Lower leg skin (tissue), 3 donors: ENCODE measurements at regions not wholly inside any gene's neighbourhood (a gene's known extent, or its start where the extent isn't known, plus 50 kb on each side); places are given as distances from the start of the nearest gene placed in this dataset.

Experiments
- POLR2A ChIP-seq, 2 donors: fragments of 450-650 bp; IDR thresholded peaks; one replicate each; pipeline ENCODE4 v1.6.1; 2016 to 2017; ENCODE audit warnings: antibody characterized with exemption in 2 of 2, mild to moderate bottlenecking in 1 of 2, moderate library complexity in 1 of 2
- TF ChIP-seq, protein P1 (sequence below), 3 donors: fragments of 450-650 bp; IDR thresholded peaks; one replicate each; pipeline ENCODE4 v1.5.1; 2016; ENCODE audit warnings: antibody characterized with exemption in 3 of 3, mild to moderate bottlenecking in 3 of 3, moderate library complexity in 2 of 3

DNA sequence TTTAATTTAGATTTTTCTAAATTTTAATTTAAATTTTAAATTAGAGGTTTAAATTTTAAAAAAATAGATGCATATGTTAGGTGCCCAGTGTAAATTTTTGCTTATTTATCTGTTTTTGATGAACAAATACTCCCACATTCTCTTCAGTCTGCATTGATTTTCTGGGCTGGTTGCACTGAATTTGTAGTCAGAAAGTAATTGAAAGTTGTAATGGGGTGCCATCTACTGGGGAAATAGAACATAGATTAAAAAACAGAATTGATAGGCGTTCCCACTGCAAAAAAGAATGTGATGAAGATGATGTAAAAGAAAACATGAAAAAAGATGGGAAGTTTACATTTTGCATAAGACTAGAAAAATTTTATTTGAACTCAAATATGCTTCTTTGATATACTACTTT is 51.7 kb upstream of the CCDC85A start:
- no peak for TF ChIP-seq POLR2A (IDR thresholded peaks at IDR 0.05)
- TF ChIP-seq, protein P1, sequence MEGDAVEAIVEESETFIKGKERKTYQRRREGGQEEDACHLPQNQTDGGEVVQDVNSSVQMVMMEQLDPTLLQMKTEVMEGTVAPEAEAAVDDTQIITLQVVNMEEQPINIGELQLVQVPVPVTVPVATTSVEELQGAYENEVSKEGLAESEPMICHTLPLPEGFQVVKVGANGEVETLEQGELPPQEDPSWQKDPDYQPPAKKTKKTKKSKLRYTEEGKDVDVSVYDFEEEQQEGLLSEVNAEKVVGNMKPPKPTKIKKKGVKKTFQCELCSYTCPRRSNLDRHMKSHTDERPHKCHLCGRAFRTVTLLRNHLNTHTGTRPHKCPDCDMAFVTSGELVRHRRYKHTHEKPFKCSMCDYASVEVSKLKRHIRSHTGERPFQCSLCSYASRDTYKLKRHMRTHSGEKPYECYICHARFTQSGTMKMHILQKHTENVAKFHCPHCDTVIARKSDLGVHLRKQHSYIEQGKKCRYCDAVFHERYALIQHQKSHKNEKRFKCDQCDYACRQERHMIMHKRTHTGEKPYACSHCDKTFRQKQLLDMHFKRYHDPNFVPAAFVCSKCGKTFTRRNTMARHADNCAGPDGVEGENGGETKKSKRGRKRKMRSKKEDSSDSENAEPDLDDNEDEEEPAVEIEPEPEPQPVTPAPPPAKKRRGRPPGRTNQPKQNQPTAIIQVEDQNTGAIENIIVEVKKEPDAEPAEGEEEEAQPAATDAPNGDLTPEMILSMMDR (IDR thresholded peaks at IDR 0.05): no peak
